GM18909 (cell line): ENCODE measurements at regions not wholly inside any gene's neighbourhood (a gene's known extent, or its start where the extent isn't known, plus 50 kb on each side); places are given as distances from the start of the nearest gene placed in this dataset.

Experiments
- ATAC-seq: cut with Tn5 transposase; IDR thresholded peaks from one replicate; pipeline ENCODE4 v1.9.1; 2021; ENCODE audit warnings: mild to moderate bottlenecking; ENCODE audit not compliant: unreplicated experiment, poor library complexity

GRCh38 chr9:582775-583174 is 258.7 kb upstream of the DMRT1 start:
- ATAC-seq = no peak

- ATAC-seq = no peak
Observed at GRCh38 chr9:587527-587926, 254.0 kb upstream of the DMRT1 start.

- ATAC-seq = no peak
Observed at GRCh38 chr9:588981-589380, 252.5 kb upstream of the DMRT1 start.

GRCh38 chr9:589723-590122 is 251.8 kb upstream of the DMRT1 start:
- no peak for ATAC-seq

- ATAC-seq = no peak
Observed at GRCh38 chr9:591292-591691, 250.2 kb upstream of the DMRT1 start.

- no peak for ATAC-seq
Observed at GRCh38 chr9:592225-592624, 249.3 kb upstream of the DMRT1 start.

GRCh38 chr9:592733-593132 is 248.8 kb upstream of the DMRT1 start:
- ATAC-seq = no peak

- no peak for ATAC-seq
Observed at GRCh38 chr9:593809-594208, 247.7 kb upstream of the DMRT1 start.

GRCh38 chr9:596703-597102 is 244.8 kb upstream of the DMRT1 start:
- ATAC-seq = no peak

GRCh38 chr9:600006-600405 is 241.5 kb upstream of the DMRT1 start:
- no peak for ATAC-seq

- ATAC-seq = no peak
Observed at GRCh38 chr9:602716-603115, 238.8 kb upstream of the DMRT1 start.

- no peak for ATAC-seq
Observed at GRCh38 chr9:603126-603525, 238.4 kb upstream of the DMRT1 start.

GRCh38 chr9:607417-607816 is 234.1 kb upstream of the DMRT1 start:
- no peak for ATAC-seq

- peak; percentile 90 for ATAC-seq
Observed at GRCh38 chr9:613771-614347, 227.6 kb upstream of the DMRT1 start.

GRCh38 chr9:614431-614830 is 227.1 kb upstream of the DMRT1 start:
- no peak for ATAC-seq

GRCh38 chr9:615756-616155 is 225.7 kb upstream of the DMRT1 start:
- ATAC-seq = no peak

GRCh38 chr9:616694-617093 is 224.8 kb upstream of the DMRT1 start:
- ATAC-seq = no peak

- no peak for ATAC-seq
Observed at GRCh38 chr9:617445-618085, 223.9 kb upstream of the DMRT1 start.

- ATAC-seq = no peak
Observed at GRCh38 chr9:618478-618877, 223.0 kb upstream of the DMRT1 start.

GRCh38 chr9:621201-621855 is 220.2 kb upstream of the DMRT1 start:
- no peak for ATAC-seq

- ATAC-seq = no peak
Observed at GRCh38 chr9:624935-625500, 216.5 kb upstream of the DMRT1 start.

GRCh38 chr9:625613-626012 is 215.9 kb upstream of the DMRT1 start:
- no peak for ATAC-seq
